Natural killer cell treated with Interleukin-12 subunit alpha and Interleukin-12 subunit beta and Interleukin-15 and Interleukin-18, amount 100 ng/mL, for 72 hours (primary cell): ENCODE measurements at regions not wholly inside any gene's neighbourhood (a gene's known extent, or its start where the extent isn't known, plus 50 kb on each side); places are given as distances from the start of the nearest gene placed in this dataset.

Source experiments
- ATAC-seq, 2 donors: fragments of 150-1000 bp; cut with Tn5 transposase in 1 of 2; sonication (Bioruptor Pico), chemical (Tn5 transposase) in 1 of 2; 2 replicates each; pipeline ENCODE4 v1.10.0; 2021
- DNase-seq: peaks from one replicate; pipeline ENCODE4 v3.0.0; 2022; ENCODE audit warnings: low spot score
- H3K27ac Mint-ChIP-seq, 2 donors: 1 replicate in 1 of 2; 2 replicates in 1 of 2; pipeline ENCODE4 v1.8.0; 2022; ENCODE audit warnings: mixed read lengths in 2 of 2, mild to moderate bottlenecking in 1 of 2, moderate library complexity in 1 of 2
- H3K27me3 Mint-ChIP-seq, 2 donors: 1 replicate in 1 of 2; 2 replicates in 1 of 2; pipeline ENCODE4 v1.8.0; 2022; ENCODE audit warnings: mixed read lengths in 2 of 2
- H3K36me3 Mint-ChIP-seq: one replicate; pipeline ENCODE4 v1.8.0; 2022; ENCODE audit warnings: mixed read lengths
- H3K4me1 Mint-ChIP-seq, 2 donors: 1 replicate in 1 of 2; 2 replicates in 1 of 2; pipeline ENCODE4 v1.8.0; 2022; ENCODE audit warnings: low read depth in 2 of 2, mixed read lengths in 2 of 2, mild to moderate bottlenecking in 1 of 2
- H3K4me3 Mint-ChIP-seq: one replicate; pipeline ENCODE4 v1.8.0; 2022; ENCODE audit warnings: mixed read lengths
- H3K9me3 Mint-ChIP-seq: 2 replicates; pipeline ENCODE4 v1.8.0; 2022; ENCODE audit warnings: mixed read lengths

- ATAC-seq (no peak), DNase-seq (peak; percentile 45)
- Mint-ChIP-seq H3K4me3 (no peak overlapping the region), H3K27ac (no peak overlapping the region), H3K4me1 (no peaks in the 10 kb centered on the region), H3K9me3 (no peaks in the 10 kb centered on the region), H3K36me3 (no peaks in the 10 kb centered on the region), H3K27me3 (peaks cover 0 to 3% of the 10 kb centered on the region in 2 donors)
Measured at GRCh38 chr20:63095718-63096654, 89.2 kb upstream of the BHLHE23 start.

GRCh38 chr20:63094767-63095499, 88.2 kb upstream of the BHLHE23 start:
- Mint-ChIP-seq H3K27ac (no peak overlapping the region), H3K4me3 (no peak overlapping the region), H3K4me1 (no peaks in the 10 kb centered on the region), H3K9me3 (no peaks in the 10 kb centered on the region), H3K36me3 (no peaks in the 10 kb centered on the region), H3K27me3 (peaks cover 0 to 3% of the 10 kb centered on the region in 2 donors)
- no peak for ATAC-seq
- DNase-seq: peak; percentile 32

- Mint-ChIP-seq H3K4me3 (no peak overlapping the region), H3K9me3 (no peaks in the 10 kb centered on the region), H3K27me3 (peaks cover 0 to 3% of the 10 kb centered on the region in 2 donors), H3K27ac (no peak overlapping the region), H3K4me1 (no peaks in the 10 kb centered on the region), H3K36me3 (no peaks in the 10 kb centered on the region)
- no peak for ATAC-seq
- DNase-seq: peak; percentile 54
Measured at GRCh38 chr20:63093966-63094766, 87.4 kb upstream of the BHLHE23 start.

DNA sequence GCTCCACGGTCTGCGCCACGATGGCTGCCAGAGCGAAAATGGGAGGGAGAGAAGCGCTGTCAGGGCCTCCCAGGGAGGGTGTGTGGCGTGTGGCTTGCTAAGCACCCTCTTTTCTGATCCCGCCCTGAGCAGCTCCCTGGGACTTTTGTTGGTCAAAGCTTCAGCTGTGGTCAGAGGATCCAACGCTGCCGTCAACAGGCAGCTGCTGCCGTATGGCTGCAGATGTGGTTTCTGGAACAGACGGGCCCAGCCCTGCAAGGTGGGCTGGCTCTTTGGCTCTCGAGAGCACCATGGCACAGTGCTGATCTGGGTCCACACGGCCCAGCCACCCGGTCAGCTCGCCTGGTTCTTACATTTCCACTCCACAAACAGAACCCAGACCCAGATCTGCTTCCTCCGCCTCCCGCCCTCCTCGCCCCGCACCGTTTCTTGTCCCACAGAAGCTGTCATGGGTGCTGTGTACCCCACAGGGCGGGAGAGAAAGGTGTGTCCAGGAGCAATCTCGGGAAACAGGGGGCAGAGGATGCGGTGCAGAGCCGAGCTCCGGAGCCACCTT, 86.0 kb upstream of the BHLHE23 start:
- Mint-ChIP-seq H3K9me3 (no peaks in the 10 kb centered on the region), H3K27me3 (peaks cover 0 to 3% of the 10 kb centered on the region in 2 donors)

GRCh38 chr20:63091901-63092659, 85.3 kb upstream of the BHLHE23 start:
- H3K4me1 Mint-ChIP-seq: no peaks in the 10 kb centered on the region
- no peaks in the 10 kb centered on the region for H3K9me3 Mint-ChIP-seq
- H3K36me3 Mint-ChIP-seq: no peaks in the 10 kb centered on the region
- no peak overlapping the region for H3K27ac Mint-ChIP-seq
- no peak for ATAC-seq
- no peak overlapping the region for H3K4me3 Mint-ChIP-seq
- H3K27me3 Mint-ChIP-seq: peaks cover 0 to 3% of the 10 kb centered on the region in 2 donors
- DNase-seq: peak; percentile 46

More for the DNA sequence above, 86.0 kb upstream of the BHLHE23 start:
- Mint-ChIP-seq H3K27ac (no peak overlapping the region), H3K4me3 (no peak overlapping the region), H3K4me1 (no peaks in the 10 kb centered on the region), H3K36me3 (no peaks in the 10 kb centered on the region)
- DNase-seq (peak; percentile 15), ATAC-seq (no peak)

DNA sequence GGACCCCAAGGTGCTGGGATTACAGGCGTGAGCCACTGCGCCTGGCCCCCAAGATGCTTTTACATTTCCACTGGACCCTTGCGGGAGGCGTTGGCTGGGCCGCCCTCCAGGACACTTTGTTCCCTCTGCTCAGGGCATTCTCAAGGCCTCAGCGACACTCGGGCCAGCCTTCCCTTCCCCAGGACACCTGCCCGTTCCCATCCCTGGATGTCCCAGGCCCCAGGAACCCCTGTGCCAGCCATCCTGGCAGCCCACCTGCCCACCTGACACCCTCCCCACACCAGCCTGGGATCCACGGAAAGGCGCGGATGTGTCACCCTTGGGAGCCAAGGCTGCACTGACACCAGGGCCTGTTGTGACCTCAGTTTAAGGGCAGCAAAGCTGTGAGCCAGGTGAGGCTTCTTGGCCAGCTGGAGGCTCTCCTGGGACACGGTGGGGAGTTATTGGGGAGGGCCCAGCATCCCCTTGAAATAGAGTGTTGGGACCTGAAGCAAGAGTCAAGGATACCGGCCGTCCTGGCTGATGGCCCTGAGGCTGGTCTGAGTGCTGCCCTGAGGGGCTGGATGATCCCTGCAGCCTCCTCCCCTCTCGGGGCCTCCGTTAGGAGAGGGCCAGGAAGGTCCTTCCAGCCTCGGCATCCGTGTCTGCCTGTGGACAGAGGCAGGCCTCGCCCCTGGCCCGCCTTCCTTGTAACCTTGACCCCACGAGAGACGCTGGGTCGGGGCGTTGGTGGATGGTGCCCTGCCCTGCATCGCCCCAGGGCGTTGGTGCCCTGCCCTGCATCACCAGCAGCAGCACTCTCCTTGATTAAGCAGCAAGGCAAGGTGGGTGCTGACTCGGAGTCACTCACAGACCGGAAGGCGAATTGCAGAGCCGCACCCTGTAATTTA, 84.2 kb upstream of the BHLHE23 start:
- peak in 1 of 2 donors; percentile 34 for ATAC-seq
- Mint-ChIP-seq H3K4me1 (no peaks in the 10 kb centered on the region), H3K4me3 (no peak overlapping the region), H3K9me3 (no peaks in the 10 kb centered on the region), H3K36me3 (no peaks in the 10 kb centered on the region), H3K27ac (no peak overlapping the region), H3K27me3 (peaks cover 0 to 3% of the 10 kb centered on the region in 2 donors)
- DNase-seq: peak; percentile 32

- Mint-ChIP-seq H3K36me3 (no peaks in the 10 kb centered on the region), H3K4me3 (no peak overlapping the region), H3K9me3 (no peaks in the 10 kb centered on the region), H3K27ac (no peak overlapping the region), H3K4me1 (no peaks in the 10 kb centered on the region), H3K27me3 (peaks cover 0 to 2% of the 10 kb centered on the region in 2 donors)
- ATAC-seq (no peak), DNase-seq (peak; percentile 13)
Measured at GRCh38 chr20:63090052-63090451, 83.3 kb upstream of the BHLHE23 start.

DNA sequence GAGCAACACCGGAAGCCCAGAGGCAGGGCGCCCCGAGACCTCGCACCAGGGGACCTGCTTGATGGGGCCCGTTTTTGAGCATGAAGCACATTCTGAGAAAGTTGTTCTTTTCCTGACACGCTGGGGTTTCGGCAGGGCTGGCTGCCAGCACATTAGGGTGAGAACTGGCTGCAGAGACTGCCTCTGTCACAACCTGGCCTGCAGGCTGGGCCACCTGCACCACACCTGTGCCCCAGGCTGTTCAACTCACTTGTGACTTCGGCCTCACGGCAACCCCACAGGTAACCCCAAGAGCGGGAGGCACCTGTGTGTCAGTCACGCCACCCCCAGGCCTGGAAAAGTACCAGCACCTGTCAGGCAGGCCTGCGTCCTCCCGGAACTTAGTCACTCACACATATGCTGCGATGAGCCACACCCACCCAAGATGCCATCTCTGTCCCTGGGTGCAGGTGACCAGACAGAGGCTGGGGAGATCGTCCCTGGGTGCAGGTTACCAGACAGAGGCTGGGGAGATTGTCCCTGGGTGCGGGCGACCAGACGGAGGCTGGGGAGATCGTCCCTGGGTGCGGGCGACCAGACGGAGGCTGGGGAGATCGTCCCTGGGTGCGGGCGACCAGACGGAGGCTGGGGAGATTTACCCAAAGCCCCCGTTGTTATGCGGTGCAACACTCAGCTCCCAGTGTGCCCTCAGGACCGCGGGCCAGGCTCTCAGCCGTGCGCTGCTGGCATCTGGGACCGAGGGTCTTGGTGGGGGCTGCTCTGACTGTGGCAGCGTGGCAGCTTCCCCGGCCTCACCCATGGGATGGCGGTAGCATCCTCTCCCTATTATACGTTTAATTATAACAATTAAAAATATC, 82.5 kb upstream of the BHLHE23 start:
- peak; percentile 51 for DNase-seq
- H3K4me1 Mint-ChIP-seq: no peaks in the 10 kb centered on the region
- peaks cover 0 to 2% of the 10 kb centered on the region in 2 donors for H3K27me3 Mint-ChIP-seq
- no peak overlapping the region for H3K27ac Mint-ChIP-seq
- H3K4me3 Mint-ChIP-seq: no peak overlapping the region
- no peaks in the 10 kb centered on the region for H3K36me3 Mint-ChIP-seq
- no peak for ATAC-seq
- no peaks in the 10 kb centered on the region for H3K9me3 Mint-ChIP-seq

- DNase-seq (peak; percentile 49), ATAC-seq (no peak)
- peaks cover 0 to 2% of the 10 kb centered on the region in 2 donors for H3K27me3 Mint-ChIP-seq
- no peak overlapping the region for H3K4me3 Mint-ChIP-seq
- H3K9me3 Mint-ChIP-seq: no peaks in the 10 kb centered on the region
- H3K36me3 Mint-ChIP-seq: no peaks in the 10 kb centered on the region
- no peak overlapping the region for H3K27ac Mint-ChIP-seq
- no peaks in the 10 kb centered on the region for H3K4me1 Mint-ChIP-seq
Measured at GRCh38 chr20:63087872-63088680, 81.3 kb upstream of the BHLHE23 start.

- Mint-ChIP-seq H3K4me3 (no peak overlapping the region), H3K27me3 (peaks cover 0 to 2% of the 10 kb centered on the region in 2 donors), H3K9me3 (no peaks in the 10 kb centered on the region), H3K4me1 (no peaks in the 10 kb centered on the region), H3K36me3 (no peaks in the 10 kb centered on the region), H3K27ac (no peak overlapping the region)
- ATAC-seq: no peak
- DNase-seq: no peak
Measured at GRCh38 chr20:63087236-63087871, 80.6 kb upstream of the BHLHE23 start.
